HEK293 (cell line): ENCODE measurements at regions not wholly inside any gene's neighbourhood (a gene's known extent, or its start where the extent isn't known, plus 50 kb on each side); places are given as distances from the start of the nearest gene placed in this dataset.

Experiments used
- ZNF302 ChIP-seq: fragments of 450-650 bp; formaldehyde crosslinking; IDR thresholded peaks from 2 replicates; pipeline ENCODE4 v1.5.1; 2016; ENCODE audit warnings: missing biosample characterization, missing genetic modification characterization, low read depth
- TF ChIP-seq, protein P1 (sequence below): fragments of 450-650 bp; formaldehyde crosslinking; conservative IDR thresholded peaks from 2 replicates; pipeline ENCODE4 v1.5.1; 2016; ENCODE audit warnings: low read depth, missing biosample characterization, missing genetic modification characterization
- TF ChIP-seq, protein P2 (sequence below): fragments of 450-650 bp; formaldehyde crosslinking; IDR thresholded peaks from 2 replicates; pipeline ENCODE4 v1.5.1; 2016; ENCODE audit warnings: missing biosample characterization, missing genetic modification characterization, borderline replicate concordance

DNA sequence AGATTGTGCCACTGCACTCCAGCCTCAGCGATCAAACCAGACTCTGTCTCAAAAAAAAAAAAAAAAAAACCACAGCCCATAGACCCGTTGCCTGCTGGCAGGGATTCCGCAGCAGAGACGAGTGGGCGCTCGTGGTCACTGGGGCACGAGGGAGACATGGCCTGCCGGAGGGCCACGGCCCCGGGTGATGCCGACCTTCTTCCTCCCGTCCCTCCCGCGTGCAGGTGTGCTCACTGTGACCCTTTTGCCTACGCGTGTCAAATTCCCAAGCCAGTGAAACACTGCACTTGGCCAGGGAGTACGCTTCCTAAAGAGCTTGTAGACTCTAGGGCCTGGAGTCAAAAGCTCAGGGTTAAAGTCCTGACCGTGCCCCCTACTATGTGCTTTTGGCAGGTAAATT, 397.6 kb upstream of the MYT1L start:
- TF ChIP-seq, protein P1, sequence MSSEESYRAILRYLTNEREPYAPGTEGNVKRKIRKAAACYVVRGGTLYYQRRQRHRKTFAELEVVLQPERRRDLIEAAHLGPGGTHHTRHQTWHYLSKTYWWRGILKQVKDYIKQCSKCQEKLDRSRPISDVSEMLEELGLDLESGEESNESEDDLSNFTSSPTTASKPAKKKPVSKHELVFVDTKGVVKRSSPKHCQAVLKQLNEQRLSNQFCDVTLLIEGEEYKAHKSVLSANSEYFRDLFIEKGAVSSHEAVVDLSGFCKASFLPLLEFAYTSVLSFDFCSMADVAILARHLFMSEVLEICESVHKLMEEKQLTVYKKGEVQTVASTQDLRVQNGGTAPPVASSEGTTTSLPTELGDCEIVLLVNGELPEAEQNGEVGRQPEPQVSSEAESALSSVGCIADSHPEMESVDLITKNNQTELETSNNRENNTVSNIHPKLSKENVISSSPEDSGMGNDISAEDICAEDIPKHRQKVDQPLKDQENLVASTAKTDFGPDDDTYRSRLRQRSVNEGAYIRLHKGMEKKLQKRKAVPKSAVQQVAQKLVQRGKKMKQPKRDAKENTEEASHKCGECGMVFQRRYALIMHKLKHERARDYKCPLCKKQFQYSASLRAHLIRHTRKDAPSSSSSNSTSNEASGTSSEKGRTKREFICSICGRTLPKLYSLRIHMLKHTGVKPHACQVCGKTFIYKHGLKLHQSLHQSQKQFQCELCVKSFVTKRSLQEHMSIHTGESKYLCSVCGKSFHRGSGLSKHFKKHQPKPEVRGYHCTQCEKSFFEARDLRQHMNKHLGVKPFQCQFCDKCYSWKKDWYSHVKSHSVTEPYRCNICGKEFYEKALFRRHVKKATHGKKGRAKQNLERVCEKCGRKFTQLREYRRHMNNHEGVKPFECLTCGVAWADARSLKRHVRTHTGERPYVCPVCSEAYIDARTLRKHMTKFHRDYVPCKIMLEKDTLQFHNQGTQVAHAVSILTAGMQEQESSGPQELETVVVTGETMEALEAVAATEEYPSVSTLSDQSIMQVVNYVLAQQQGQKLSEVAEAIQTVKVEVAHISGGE (tag by site-specific recombination): no peak
- TF ChIP-seq ZNF302 (tag by site-specific recombination): no peak
- TF ChIP-seq, protein P2, sequence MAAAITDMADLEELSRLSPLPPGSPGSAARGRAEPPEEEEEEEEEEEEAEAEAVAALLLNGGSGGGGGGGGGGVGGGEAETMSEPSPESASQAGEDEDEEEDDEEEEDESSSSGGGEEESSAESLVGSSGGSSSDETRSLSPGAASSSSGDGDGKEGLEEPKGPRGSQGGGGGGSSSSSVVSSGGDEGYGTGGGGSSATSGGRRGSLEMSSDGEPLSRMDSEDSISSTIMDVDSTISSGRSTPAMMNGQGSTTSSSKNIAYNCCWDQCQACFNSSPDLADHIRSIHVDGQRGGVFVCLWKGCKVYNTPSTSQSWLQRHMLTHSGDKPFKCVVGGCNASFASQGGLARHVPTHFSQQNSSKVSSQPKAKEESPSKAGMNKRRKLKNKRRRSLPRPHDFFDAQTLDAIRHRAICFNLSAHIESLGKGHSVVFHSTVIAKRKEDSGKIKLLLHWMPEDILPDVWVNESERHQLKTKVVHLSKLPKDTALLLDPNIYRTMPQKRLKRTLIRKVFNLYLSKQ: no peak
